RWPE1 (cell line): ENCODE measurements at regions not wholly inside any gene's neighbourhood (a gene's known extent, or its start where the extent isn't known, plus 50 kb on each side); places are given as distances from the start of the nearest gene placed in this dataset.
A peak's percentile ranks its signal among the peaks of the same experiment; 100 is the strongest.

Experiments
- CTCF ChIA-PET: fragments of 350-600 bp; sonication (Branson Sonifier 250); formaldehyde crosslinking; extraction: SDS; loops from one replicate; lab custom pipeline; 2021; lab: Yijun Ruan, JAX
- POLR2A ChIA-PET: fragments of 400-600 bp; formaldehyde crosslinking; extraction: SDS; loops from one replicate; lab custom pipeline; 2020; ENCODE audit warnings: antibody characterized with exemption; ENCODE audit not compliant: low non-redundant PET; lab: Yijun Ruan, JAX
- DNase-seq: peaks from one replicate; pipeline ENCODE4 v3.0.0; 2012; ENCODE audit warnings: low spot score
- H3K27ac ChIP-seq: fragments of 450-650 bp; 2 replicates; pipeline ENCODE4 v1.5.1; 2017
- CTCF ChIP-seq: fragments of 450-650 bp; conservative IDR thresholded peaks from 2 replicates; pipeline ENCODE4 v1.5.1; 2017; ENCODE audit warnings: low read depth, mild to moderate bottlenecking

DNA sequence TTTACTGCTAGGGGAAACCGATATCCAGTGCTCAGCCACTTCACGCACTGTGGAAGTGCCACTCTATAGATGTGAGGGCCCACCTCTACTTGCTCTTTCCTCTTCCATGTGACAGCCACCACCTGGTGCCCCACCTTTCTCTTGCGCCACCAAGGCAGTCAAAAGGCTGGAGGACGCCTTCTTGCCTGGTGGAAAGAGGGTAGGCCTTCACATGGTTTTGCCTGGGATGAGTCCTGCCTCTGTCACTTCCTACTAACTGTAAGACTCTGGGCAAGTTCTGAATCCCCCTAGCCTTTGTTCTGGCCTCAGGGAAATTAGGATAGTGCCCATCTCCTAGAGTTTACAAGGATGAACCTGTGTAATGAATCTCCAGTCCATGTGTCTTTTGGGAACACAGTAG lies 66.1 kb upstream of the ODC1 start:
- ChIA-PET CTCF (interaction anchor here (0.6 kb wide), 1 partner anchor 765 kb away, joined by 3 read pairs; no protein-coding TSS in a partner anchor), POLR2A (no interaction called here)
- TF ChIP-seq CTCF = no peak
- no peak for DNase-seq
- H3K27ac ChIP-seq = peak overlapping the region; percentile 85

DNA sequence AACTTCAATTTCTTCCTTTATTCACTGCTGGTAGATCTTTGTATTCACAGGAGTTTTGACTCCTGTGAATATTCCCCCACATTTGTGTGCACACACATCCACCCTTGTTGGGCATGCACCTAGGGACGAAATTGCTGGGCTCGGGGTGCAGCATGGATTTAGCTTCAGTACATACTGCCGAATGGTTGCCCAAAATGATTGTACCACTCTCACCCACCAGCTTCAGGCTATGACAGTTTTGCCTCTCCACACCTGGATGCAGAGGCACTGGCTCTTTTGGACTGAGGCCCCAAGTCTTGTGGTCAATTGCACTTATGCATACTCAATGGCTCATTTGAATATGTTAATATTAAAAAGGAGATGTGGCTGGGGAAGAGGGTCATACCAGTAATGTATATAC lies 65.1 kb upstream of the ODC1 start:
- ChIA-PET CTCF (no interaction called here), POLR2A (no interaction called here)
- DNase-seq = no peak
- no peak overlapping the region for H3K27ac ChIP-seq
- TF ChIP-seq CTCF = no peak

GRCh38 chr2:10508038-10508437 lies 59.9 kb upstream of the ODC1 start:
- ChIA-PET CTCF (no interaction called here), POLR2A (no interaction called here)
- no peak for DNase-seq
- no peak overlapping the region for H3K27ac ChIP-seq
- TF ChIP-seq CTCF = no peak

DNA sequence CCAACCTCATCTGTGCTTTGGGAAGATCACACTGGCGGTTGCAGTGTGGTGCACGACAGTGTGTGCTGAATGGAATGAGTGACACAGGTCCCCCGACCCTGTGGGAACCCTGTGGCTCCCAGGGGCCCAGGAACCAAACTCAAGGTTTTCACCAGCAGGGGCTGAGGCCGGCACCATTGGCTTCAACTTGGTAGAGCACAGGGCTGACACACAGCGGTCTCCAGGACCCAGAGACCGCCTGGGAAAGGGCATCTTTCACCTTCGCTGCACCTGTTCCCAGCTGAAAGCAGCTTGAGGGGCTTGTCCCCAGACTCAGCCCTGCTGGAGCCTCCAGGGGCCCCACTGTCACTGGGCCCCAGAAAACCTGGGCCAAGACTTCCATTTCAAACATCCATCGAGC lies 59.0 kb upstream of the ODC1 start:
- H3K27ac ChIP-seq = no peak overlapping the region
- no peak for DNase-seq
- POLR2A ChIA-PET = no interaction called here
- CTCF ChIA-PET = no interaction called here
- TF ChIP-seq CTCF = no peak

- POLR2A ChIA-PET = no interaction called here
- no peak for TF ChIP-seq CTCF
- CTCF ChIA-PET = interaction anchor here (0.6 kb wide), 1 partner anchor 96 kb away, joined by 3 read pairs; no protein-coding TSS in a partner anchor
- H3K27ac ChIP-seq = no peak overlapping the region
- no peak for DNase-seq
These were observed 57.1 kb upstream of the ODC1 start for GRCh38 chr2:10504994-10505820.

DNA sequence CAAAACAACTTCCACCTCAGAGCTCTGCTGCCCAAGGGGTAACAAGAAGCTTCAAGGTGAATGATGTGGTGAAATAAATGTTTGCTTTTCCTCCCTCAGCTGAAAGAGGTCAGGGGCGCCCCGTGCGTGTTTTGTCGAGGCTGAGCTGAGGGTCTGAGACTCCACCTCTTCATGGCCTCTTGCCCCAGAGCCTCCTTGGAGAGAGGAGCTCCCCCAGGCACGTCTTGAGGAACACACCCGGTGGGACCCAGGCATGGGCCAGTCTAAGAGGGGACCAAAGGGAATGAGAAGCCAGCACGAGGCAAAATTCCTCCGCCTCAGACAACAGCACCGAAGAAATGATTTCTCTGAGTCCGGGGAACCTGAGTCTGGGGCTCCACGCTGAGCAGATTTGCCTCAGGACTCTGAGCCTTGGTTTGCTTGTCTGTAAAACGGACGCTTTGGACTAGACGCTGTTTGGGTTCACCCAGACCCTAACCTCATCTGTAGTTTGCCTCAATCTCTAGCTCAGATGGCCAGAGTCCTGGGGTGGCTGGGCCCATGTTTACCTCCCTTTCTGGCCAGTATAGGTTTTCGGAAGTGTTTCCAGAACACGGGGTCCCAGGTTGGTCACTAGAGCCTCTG lies 56.4 kb upstream of the ODC1 start:
- POLR2A ChIA-PET = no interaction called here
- TF ChIP-seq CTCF = no peak
- H3K27ac ChIP-seq = no peak overlapping the region
- CTCF ChIA-PET = no interaction called here
- DNase-seq = no peak
